Renal cortical epithelial cell (primary cell): ENCODE measurements at regions not wholly inside any gene's neighbourhood (a gene's known extent, or its start where the extent isn't known, plus 50 kb on each side); places are given as distances from the start of the nearest gene placed in this dataset.

ENCODE experiments used
- DNase-seq: peaks from one replicate; pipeline ENCODE4 v3.0.0-alpha.2; 2011; ENCODE audit warnings: low read depth

GRCh38 chr3:147758771-147759170, 349.6 kb downstream of the ZIC1 start:
- no peak for DNase-seq

GRCh38 chr3:147760085-147760484, 350.9 kb downstream of the ZIC1 start:
- no peak for DNase-seq

- DNase-seq, result no peak
These were observed 351.8 kb downstream of the ZIC1 start for GRCh38 chr3:147760941-147761340.

GRCh38 chr3:147773116-147773630, 364.0 kb downstream of the ZIC1 start:
- DNase-seq, result no peak

- no peak for DNase-seq
These were observed 366.2 kb downstream of the ZIC1 start for GRCh38 chr3:147775411-147775810.

GRCh38 chr3:147775816-147776530, 366.8 kb downstream of the ZIC1 start:
- no peak for DNase-seq

GRCh38 chr3:147793841-147794240, 384.7 kb downstream of the ZIC1 start:
- no peak for DNase-seq

GRCh38 chr3:147794596-147794995, 385.4 kb downstream of the ZIC1 start:
- DNase-seq, result no peak

GRCh38 chr3:147795418-147795817, 386.3 kb downstream of the ZIC1 start:
- DNase-seq, result no peak

- no peak for DNase-seq
These were observed 387.9 kb downstream of the ZIC1 start for GRCh38 chr3:147797095-147797494.

- peak; percentile 2 for DNase-seq
These were observed 390.4 kb downstream of the ZIC1 start for GRCh38 chr3:147799601-147800000.

- DNase-seq, result no peak
These were observed 398.6 kb downstream of the ZIC1 start for GRCh38 chr3:147807776-147808175.

GRCh38 chr3:147809206-147809605, 400.0 kb downstream of the ZIC1 start:
- DNase-seq, result no peak

- DNase-seq, result no peak
These were observed 403.2 kb downstream of the ZIC1 start for GRCh38 chr3:147812186-147812911.

- DNase-seq, result no peak
These were observed 404.1 kb downstream of the ZIC1 start for GRCh38 chr3:147813256-147813655.

- DNase-seq, result peak; percentile 44
These were observed 407.6 kb downstream of the ZIC1 start for GRCh38 chr3:147816752-147817151.

GRCh38 chr3:147832611-147833010, 423.4 kb downstream of the ZIC1 start:
- no peak for DNase-seq

GRCh38 chr3:147836330-147836729, 427.2 kb downstream of the ZIC1 start:
- no peak for DNase-seq

- DNase-seq, result peak; percentile 36
These were observed 429.5 kb downstream of the ZIC1 start for GRCh38 chr3:147838652-147839051.

- no peak for DNase-seq
These were observed 434.2 kb downstream of the ZIC1 start for GRCh38 chr3:147843331-147843730.

- no peak for DNase-seq
These were observed 437.1 kb downstream of the ZIC1 start for GRCh38 chr3:147846293-147846692.

GRCh38 chr3:147846854-147847478, 437.8 kb downstream of the ZIC1 start:
- no peak for DNase-seq

- no peak for DNase-seq
These were observed 441.9 kb downstream of the ZIC1 start for GRCh38 chr3:147851062-147851461.
